Kidney (tissue), 13 donors: ENCODE measurements at regions not wholly inside any gene's neighbourhood (a gene's known extent, or its start where the extent isn't known, plus 50 kb on each side); places are given as distances from the start of the nearest gene placed in this dataset.

Source experiments
- DNase-seq, 5 donors: peaks; one replicate each; pipeline ENCODE4 v3.0.0-alpha.2; 2013 to 2020
- FAIRE-seq: peaks from 2 replicates; lab custom pipeline; 2012; peaks lifted over from hg19 to GRCh38; lab: Jason Lieb, UNC
- H3K27ac ChIP-seq, 2 donors: one replicate each; pipeline ENCODE4 v1.7.0; 2013; ENCODE audit warnings: low read depth in 2 of 2, low read length in 2 of 2, inconsistent platforms in 1 of 2
- H3K27me3 ChIP-seq: one replicate; pipeline ENCODE4 v1.7.1; 2013; ENCODE audit warnings: low read length, inconsistent platforms; ENCODE audit not compliant: control insufficient read depth, insufficient read depth
- H3K36me3 ChIP-seq, 3 donors: one replicate each; pipeline versions ENCODE4 v1.7.0 to v1.7.1; 2013; ENCODE audit warnings: low read length in 3 of 3, control low read depth in 1 of 3, inconsistent platforms in 1 of 3; ENCODE audit not compliant: insufficient read depth in 3 of 3, control insufficient read depth in 2 of 3
- H3K4me1 ChIP-seq, 3 donors: one replicate each; pipeline versions ENCODE4 v1.7.0 to v1.7.1; 2013; ENCODE audit warnings: low read length in 3 of 3, inconsistent platforms in 1 of 3, low read depth in 1 of 3; ENCODE audit not compliant: control insufficient read depth in 2 of 3, insufficient read depth in 2 of 3
- H3K4me3 ChIP-seq, 3 donors: one replicate each; pipeline versions ENCODE4 v1.7.0 to v1.8.1; 2013; ENCODE audit warnings: low read length in 3 of 3, control low read depth in 1 of 3, inconsistent platforms in 1 of 3
- H3K9ac ChIP-seq, 3 donors: one replicate each; pipeline versions ENCODE4 v1.7.0 to v1.7.1; 2013; ENCODE audit warnings: low read length in 3 of 3, control low read depth in 1 of 3, inconsistent platforms in 1 of 3
- H3K9me3 ChIP-seq, 3 donors: one replicate each; pipeline versions ENCODE4 v1.7.0 to v1.7.1; 2013; ENCODE audit warnings: low read length in 3 of 3, control low read depth in 1 of 3, inconsistent platforms in 1 of 3; ENCODE audit not compliant: control insufficient read depth in 2 of 3, insufficient read depth in 1 of 3
- intact Hi-C: fragments of 100-400 bp; cut with DNase I; formaldehyde crosslinking; loops from one replicate; pipeline ENCODE4 v1.11.1; 2022
- TF ChIP-seq, protein P1 (sequence below): IDR thresholded peaks from 3 replicates; pipeline ENCODE4 v1.5.1; 2012; ENCODE audit warnings: mild to moderate bottlenecking, moderate library complexity, borderline replicate concordance; ENCODE audit not compliant: insufficient read depth; ENCODE audit errors: extremely low read depth
- donor health status: control.
- donor health status: control.
- donor health status: control.
- donor health status: control.
- donor health status: control.
- donor health status: DM: yes; HTN: yes; CAD: no.
- donor health status: Normal renal cell carcinoma (clear cell type).

DNA sequence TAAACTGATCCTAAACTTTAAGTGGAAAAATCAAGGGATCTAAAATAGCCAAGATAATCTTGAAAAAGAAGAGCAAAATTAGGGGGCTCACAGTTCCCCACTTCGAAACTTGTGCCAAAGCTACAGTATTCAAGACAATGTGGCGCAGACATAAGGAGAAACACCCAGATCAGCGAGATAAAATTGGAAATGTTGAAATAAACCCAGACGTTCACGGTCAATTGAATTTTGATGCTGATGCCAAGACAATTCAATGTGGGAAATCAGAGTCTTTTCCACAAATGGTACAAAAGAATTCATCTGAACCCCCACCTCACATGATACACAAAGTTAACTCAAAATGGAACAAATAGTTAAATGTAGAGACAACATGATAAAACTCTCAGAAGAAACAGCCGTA, 601.6 kb downstream of the BRD1 start:
- no peak for FAIRE-seq
- Histone ChIP-seq H3K4me3 (no peak overlapping the region), H3K9ac (no peak overlapping the region), H3K4me1 (no peaks in the 10 kb centered on the region), H3K27me3 (no peaks in the 10 kb centered on the region), H3K36me3 (no peaks in the 10 kb centered on the region), H3K27ac (no peak overlapping the region), H3K9me3 (no peaks in the 10 kb centered on the region)
- no peak for DNase-seq
- TF ChIP-seq, protein P1, sequence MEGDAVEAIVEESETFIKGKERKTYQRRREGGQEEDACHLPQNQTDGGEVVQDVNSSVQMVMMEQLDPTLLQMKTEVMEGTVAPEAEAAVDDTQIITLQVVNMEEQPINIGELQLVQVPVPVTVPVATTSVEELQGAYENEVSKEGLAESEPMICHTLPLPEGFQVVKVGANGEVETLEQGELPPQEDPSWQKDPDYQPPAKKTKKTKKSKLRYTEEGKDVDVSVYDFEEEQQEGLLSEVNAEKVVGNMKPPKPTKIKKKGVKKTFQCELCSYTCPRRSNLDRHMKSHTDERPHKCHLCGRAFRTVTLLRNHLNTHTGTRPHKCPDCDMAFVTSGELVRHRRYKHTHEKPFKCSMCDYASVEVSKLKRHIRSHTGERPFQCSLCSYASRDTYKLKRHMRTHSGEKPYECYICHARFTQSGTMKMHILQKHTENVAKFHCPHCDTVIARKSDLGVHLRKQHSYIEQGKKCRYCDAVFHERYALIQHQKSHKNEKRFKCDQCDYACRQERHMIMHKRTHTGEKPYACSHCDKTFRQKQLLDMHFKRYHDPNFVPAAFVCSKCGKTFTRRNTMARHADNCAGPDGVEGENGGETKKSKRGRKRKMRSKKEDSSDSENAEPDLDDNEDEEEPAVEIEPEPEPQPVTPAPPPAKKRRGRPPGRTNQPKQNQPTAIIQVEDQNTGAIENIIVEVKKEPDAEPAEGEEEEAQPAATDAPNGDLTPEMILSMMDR, result no peak
- intact Hi-C loops, result no loop called here

DNA sequence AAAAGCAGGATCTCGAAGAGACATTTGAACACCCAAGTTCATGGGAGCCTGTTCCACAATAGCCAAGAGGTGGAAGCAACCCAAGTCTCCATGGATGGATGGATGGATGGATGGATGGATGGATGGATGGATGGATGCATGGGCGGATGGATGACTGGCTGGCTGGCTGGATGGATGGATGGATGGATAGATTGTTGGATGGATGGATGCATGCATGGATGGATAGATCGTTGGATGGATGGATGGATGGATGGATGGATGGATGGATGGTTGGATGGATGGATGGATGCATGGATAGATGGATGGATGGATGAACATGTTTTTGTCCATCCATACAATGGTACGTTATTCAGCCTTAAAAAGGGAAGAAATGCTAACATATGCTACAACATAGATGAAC, 603.4 kb downstream of the BRD1 start:
- Histone ChIP-seq H3K27ac (no peak overlapping the region), H3K4me1 (no peaks in the 10 kb centered on the region), H3K9me3 (no peaks in the 10 kb centered on the region), H3K9ac (no peak overlapping the region), H3K4me3 (no peak overlapping the region), H3K36me3 (no peaks in the 10 kb centered on the region), H3K27me3 (no peaks in the 10 kb centered on the region)
- intact Hi-C loops, result no loop called here
- TF ChIP-seq, protein P1, result no peak
- DNase-seq (no peak), FAIRE-seq (no peak)

DNA sequence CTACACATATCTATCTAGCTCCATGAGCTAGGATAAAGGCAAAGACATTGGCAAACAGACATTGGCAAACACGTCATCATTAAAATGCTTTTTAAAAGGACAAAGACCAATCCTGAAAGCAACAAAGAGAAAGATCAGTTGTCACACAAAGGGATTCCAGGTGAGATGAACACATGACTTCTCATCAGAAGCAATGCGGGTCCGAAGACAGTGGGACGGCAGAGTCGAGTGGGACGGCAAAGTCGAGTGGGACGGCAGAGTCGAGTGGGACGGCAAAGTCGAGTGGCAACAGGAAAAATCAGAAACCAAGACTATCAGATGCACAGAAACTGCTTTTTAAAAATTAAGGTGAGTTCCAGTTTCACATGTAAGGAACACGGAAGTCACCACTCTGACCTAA, 609.5 kb downstream of the BRD1 start:
- H3K9ac ChIP-seq, result no peak overlapping the region
- no peak for FAIRE-seq
- intact Hi-C loops, result no loop called here

More for the DNA sequence above, 609.5 kb downstream of the BRD1 start:
- Histone ChIP-seq H3K27ac (no peak overlapping the region), H3K36me3 (no peaks in the 10 kb centered on the region), H3K9me3 (peaks cover 0 to 9% (median 0%) of the 10 kb centered on the region in 3 donors), H3K4me1 (no peaks in the 10 kb centered on the region), H3K27me3 (no peaks in the 10 kb centered on the region), H3K4me3 (no peak overlapping the region)
- TF ChIP-seq, protein P1, result no peak
- DNase-seq, result peak in 1 of 5 donors; percentile 1
